ENCODE measurements at regions not wholly inside any gene's neighbourhood (a gene's known extent, or its start where the extent isn't known, plus 50 kb on each side); places are given as distances from the start of the nearest gene placed in this dataset.

- H3K27me3 ChIP-seq = no peaks in the 10 kb centered on the region
- no peak for TF ChIP-seq POLR2A (IDR thresholded peaks at IDR 0.05)
- TF ChIP-seq, protein P1, sequence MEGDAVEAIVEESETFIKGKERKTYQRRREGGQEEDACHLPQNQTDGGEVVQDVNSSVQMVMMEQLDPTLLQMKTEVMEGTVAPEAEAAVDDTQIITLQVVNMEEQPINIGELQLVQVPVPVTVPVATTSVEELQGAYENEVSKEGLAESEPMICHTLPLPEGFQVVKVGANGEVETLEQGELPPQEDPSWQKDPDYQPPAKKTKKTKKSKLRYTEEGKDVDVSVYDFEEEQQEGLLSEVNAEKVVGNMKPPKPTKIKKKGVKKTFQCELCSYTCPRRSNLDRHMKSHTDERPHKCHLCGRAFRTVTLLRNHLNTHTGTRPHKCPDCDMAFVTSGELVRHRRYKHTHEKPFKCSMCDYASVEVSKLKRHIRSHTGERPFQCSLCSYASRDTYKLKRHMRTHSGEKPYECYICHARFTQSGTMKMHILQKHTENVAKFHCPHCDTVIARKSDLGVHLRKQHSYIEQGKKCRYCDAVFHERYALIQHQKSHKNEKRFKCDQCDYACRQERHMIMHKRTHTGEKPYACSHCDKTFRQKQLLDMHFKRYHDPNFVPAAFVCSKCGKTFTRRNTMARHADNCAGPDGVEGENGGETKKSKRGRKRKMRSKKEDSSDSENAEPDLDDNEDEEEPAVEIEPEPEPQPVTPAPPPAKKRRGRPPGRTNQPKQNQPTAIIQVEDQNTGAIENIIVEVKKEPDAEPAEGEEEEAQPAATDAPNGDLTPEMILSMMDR (IDR thresholded peaks at IDR 0.05) = no peak
- no peak overlapping the region for H3K4me3 ChIP-seq
- no peaks in the 10 kb centered on the region for H3K9me3 ChIP-seq
- ATAC-seq (no peak), DNase-seq (no peak)
- no peak overlapping the region for H3K27ac ChIP-seq
- intact Hi-C loops (cut with DNase I) = no loop called here
- H3K4me1 ChIP-seq = no peaks in the 10 kb centered on the region
- 43 to 49% methylated on average over 3 of the region's 3 CpGs for WGBS, 2 donors
- H3K36me3 ChIP-seq (replicated peaks in 1 of 2; ENCODE audit: insufficient read depth in 1 of 2, low read depth in 2 of 2) = no peaks in the 10 kb centered on the region
Measured at GRCh38 chr16:66115373-66115772, 251.1 kb upstream of the CDH5 start.

GRCh38 chr16:66113223-66113622 lies 253.3 kb upstream of the CDH5 start:
- no peaks in the 10 kb centered on the region for H3K9me3 ChIP-seq
- H3K27ac ChIP-seq = no peak overlapping the region
- no peaks in the 10 kb centered on the region for H3K27me3 ChIP-seq
- WGBS, 2 donors = 64 to 77% methylated on average over 2 of the region's 2 CpGs
- DNase-seq (no peak), ATAC-seq (no peak)
- H3K4me1 ChIP-seq = no peaks in the 10 kb centered on the region
- TF ChIP-seq, protein P1 (IDR thresholded peaks at IDR 0.05) = no peak
- TF ChIP-seq POLR2A (IDR thresholded peaks at IDR 0.05) = no peak
- no peaks in the 10 kb centered on the region for H3K36me3 ChIP-seq (replicated peaks in 1 of 2; ENCODE audit: insufficient read depth in 1 of 2, low read depth in 2 of 2)
- H3K4me3 ChIP-seq = no peak overlapping the region
- intact Hi-C loops (cut with DNase I) = no loop called here

DNA sequence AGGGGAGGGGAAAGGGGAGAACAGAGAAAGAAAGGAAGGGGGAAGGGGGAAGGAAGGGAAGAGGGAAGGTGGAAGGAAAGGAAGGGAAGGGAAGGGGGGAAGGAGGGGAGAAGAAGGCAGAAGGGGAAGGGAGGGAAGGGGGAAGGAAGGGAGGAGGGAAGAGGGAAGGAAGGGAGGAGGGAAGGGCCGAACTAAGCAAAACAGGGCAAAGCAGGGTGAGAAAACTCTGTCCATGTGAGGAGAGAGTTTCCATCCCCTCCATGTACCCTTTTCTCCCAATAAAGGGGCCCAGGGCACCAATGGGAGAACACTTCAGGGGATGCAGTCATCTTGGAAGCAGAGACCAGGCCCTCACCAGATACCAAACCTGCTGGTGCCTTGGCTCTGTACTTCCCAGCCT lies 256.8 kb upstream of the CDH5 start:
- Histone ChIP-seq H3K36me3 (replicated peaks in 1 of 2; ENCODE audit: insufficient read depth in 1 of 2, low read depth in 2 of 2) (no peaks in the 10 kb centered on the region), H3K4me1 (no peaks in the 10 kb centered on the region), H3K4me3 (no peak overlapping the region), H3K9me3 (no peaks in the 10 kb centered on the region), H3K27me3 (no peaks in the 10 kb centered on the region), H3K27ac (no peak overlapping the region)
- DNase-seq (no peak), ATAC-seq (no peak)
- 36 to 67% methylated on average over 1 of the region's 1 CpG for WGBS, 2 donors
- intact Hi-C loops (cut with DNase I) = no loop called here
- TF ChIP-seq, protein P1 (IDR thresholded peaks at IDR 0.05) = no peak
- no peak for TF ChIP-seq POLR2A (IDR thresholded peaks at IDR 0.05)

DNA sequence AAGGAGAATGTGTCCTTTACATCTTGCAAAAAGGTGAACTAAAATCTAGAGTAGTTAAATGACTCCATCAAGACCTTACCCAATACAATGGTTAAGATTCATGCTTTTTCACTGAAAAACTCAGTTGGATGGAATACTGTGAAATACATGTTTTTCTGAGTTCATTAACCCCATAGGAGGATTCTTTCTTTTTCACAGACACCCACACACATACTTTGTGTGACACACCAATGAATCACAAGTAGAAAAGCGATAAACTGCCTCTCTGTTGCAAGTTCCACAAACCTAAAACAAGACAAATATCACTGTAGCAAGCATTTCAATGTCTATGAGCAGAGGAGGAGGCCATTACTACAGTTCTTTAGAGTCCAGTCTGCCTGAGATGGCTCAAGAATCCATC lies 258.8 kb upstream of the CDH5 start:
- TF ChIP-seq POLR2A (IDR thresholded peaks at IDR 0.05) = no peak
- TF ChIP-seq, protein P1 (IDR thresholded peaks at IDR 0.05) = no peak
- WGBS, 2 donors = 56 to 73% methylated on average over 1 of the region's 1 CpG
- no peaks in the 10 kb centered on the region for H3K27me3 ChIP-seq
- no peak overlapping the region for H3K4me3 ChIP-seq
- intact Hi-C loops (cut with DNase I) = no loop called here
- ATAC-seq (no peak), DNase-seq (no peak)
- H3K27ac ChIP-seq = no peak overlapping the region
- H3K36me3 ChIP-seq (replicated peaks in 1 of 2; ENCODE audit: insufficient read depth in 1 of 2, low read depth in 2 of 2) = no peaks in the 10 kb centered on the region
- H3K9me3 ChIP-seq = no peaks in the 10 kb centered on the region
- H3K4me1 ChIP-seq = no peaks in the 10 kb centered on the region

DNA sequence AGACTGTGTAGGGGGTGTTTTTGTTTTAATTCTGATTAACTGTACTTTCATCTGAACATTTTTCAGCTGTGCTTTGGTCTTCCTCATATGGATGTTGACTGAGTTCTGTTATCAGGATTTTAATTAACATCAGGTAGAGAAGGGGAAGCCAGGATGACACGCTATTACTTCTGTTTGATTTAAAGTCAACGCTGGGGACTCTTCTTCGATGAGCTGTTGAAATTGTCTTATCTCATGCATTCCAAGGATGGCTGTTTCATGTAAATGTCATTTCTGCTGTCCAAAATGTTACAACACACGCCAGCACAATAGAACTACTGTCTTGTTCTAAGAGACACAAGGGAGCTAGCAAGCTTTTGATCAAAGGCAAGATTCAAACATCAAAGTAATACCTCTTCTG lies 263.3 kb upstream of the CDH5 start:
- Histone ChIP-seq H3K4me3 (no peak overlapping the region), H3K4me1 (no peaks in the 10 kb centered on the region), H3K36me3 (replicated peaks in 1 of 2; ENCODE audit: insufficient read depth in 1 of 2, low read depth in 2 of 2) (no peaks in the 10 kb centered on the region), H3K27ac (no peak overlapping the region), H3K9me3 (no peaks in the 10 kb centered on the region), H3K27me3 (no peaks in the 10 kb centered on the region)
- no peak for DNase-seq
- ATAC-seq = no peak
- TF ChIP-seq POLR2A (IDR thresholded peaks at IDR 0.05) = no peak
- TF ChIP-seq, protein P1 (IDR thresholded peaks at IDR 0.05) = no peak
- intact Hi-C loops (cut with DNase I) = no loop called here
- WGBS, 2 donors = 20 to 33% methylated on average over 4 of the region's 4 CpGs
